K562 (cell line): ENCODE measurements at regions not wholly inside any gene's neighbourhood (a gene's known extent, or its start where the extent isn't known, plus 50 kb on each side); places are given as distances from the start of the nearest gene placed in this dataset.

Experiments
- C11orf30 ChIP-seq: fragments of 450-650 bp; IDR thresholded peaks from 2 replicates; pipeline ENCODE4 v1.6.1; 2016; ENCODE audit warnings: low read depth, mild to moderate bottlenecking
- CHAMP1 ChIP-seq: fragments of 450-650 bp; IDR thresholded peaks from 2 replicates; pipeline ENCODE4 v1.6.1; 2016; ENCODE audit warnings: mild to moderate bottlenecking
- HOXB6 ChIP-seq: fragments of 250-450 bp; sonication (Bioruptor Pico); IDR thresholded peaks from 2 replicates; pipeline ENCODE4 v1.5.1; 2022; ENCODE audit warnings: mild to moderate bottlenecking, borderline replicate concordance
- ILF3 ChIP-seq: fragments of 450-650 bp; IDR thresholded peaks from 2 replicates; pipeline ENCODE4 v1.6.1; 2018; ENCODE audit warnings: antibody characterized with exemption, mild to moderate bottlenecking, moderate library complexity, borderline replicate concordance
- SOX6 ChIP-seq: fragments of 450-650 bp; IDR thresholded peaks from 2 replicates; pipeline ENCODE4 v1.6.1; 2014; ENCODE audit warnings: mild to moderate bottlenecking
- TCF3 ChIP-seq: sonication (generic); formaldehyde crosslinking; IDR thresholded peaks from 2 replicates; pipeline ENCODE4 v1.4.0; 2020; ENCODE audit warnings: mild to moderate bottlenecking, missing genetic modification reagents
- ZNF407 ChIP-seq: fragments of 450-650 bp; IDR thresholded peaks from 2 replicates; pipeline ENCODE4 v1.6.1; 2016; ENCODE audit warnings: low read depth
- ZNF41 ChIP-seq: fragments of 250-450 bp; sonication (Bioruptor Pico); conservative IDR thresholded peaks from 2 replicates; pipeline ENCODE4 v1.4.0; 2020; ENCODE audit warnings: mild to moderate bottlenecking
- ZNF75A ChIP-seq: fragments of 450-650 bp; formaldehyde crosslinking; IDR thresholded peaks from 2 replicates; pipeline ENCODE4 v1.4.0; 2020; ENCODE audit warnings: mild to moderate bottlenecking
- ZSCAN29 ChIP-seq: fragments of 450-650 bp; IDR thresholded peaks from 2 replicates; pipeline ENCODE4 v1.6.1; 2017

GRCh38 chr12:13834241-13834640 lies 147.2 kb downstream of the GRIN2B start (continued):
- TF ChIP-seq ZNF407 (no peak), ZNF75A (CRISPR knock-in tag) (no peak), ZSCAN29 (no peak), C11orf30 (no peak), TCF3 (CRISPR knock-in tag) (no peak), ILF3 (no peak), HOXB6 (CRISPR knock-in tag) (no peak), SOX6 (no peak), CHAMP1 (no peak), ZNF41 (CRISPR knock-in tag) (no peak)
